Kidney (tissue), 13 donors: ENCODE measurements at regions not wholly inside any gene's neighbourhood (a gene's known extent, or its start where the extent isn't known, plus 50 kb on each side); places are given as distances from the start of the nearest gene placed in this dataset.

ENCODE experiments used
- DNase-seq, 5 donors: peaks; one replicate each; pipeline ENCODE4 v3.0.0-alpha.2; 2013 to 2020
- FAIRE-seq: peaks from 2 replicates; lab custom pipeline; 2012; peaks lifted over from hg19 to GRCh38; lab: Jason Lieb, UNC
- H3K27ac ChIP-seq, 2 donors: one replicate each; pipeline ENCODE4 v1.7.0; 2013; ENCODE audit warnings: low read depth in 2 of 2, low read length in 2 of 2, inconsistent platforms in 1 of 2
- H3K27me3 ChIP-seq: one replicate; pipeline ENCODE4 v1.7.1; 2013; ENCODE audit warnings: low read length, inconsistent platforms; ENCODE audit not compliant: control insufficient read depth, insufficient read depth
- H3K36me3 ChIP-seq, 3 donors: one replicate each; pipeline versions ENCODE4 v1.7.0 to v1.7.1; 2013; ENCODE audit warnings: low read length in 3 of 3, control low read depth in 1 of 3, inconsistent platforms in 1 of 3; ENCODE audit not compliant: insufficient read depth in 3 of 3, control insufficient read depth in 2 of 3
- H3K4me1 ChIP-seq, 3 donors: one replicate each; pipeline versions ENCODE4 v1.7.0 to v1.7.1; 2013; ENCODE audit warnings: low read length in 3 of 3, inconsistent platforms in 1 of 3, low read depth in 1 of 3; ENCODE audit not compliant: control insufficient read depth in 2 of 3, insufficient read depth in 2 of 3
- H3K4me3 ChIP-seq, 3 donors: one replicate each; pipeline versions ENCODE4 v1.7.0 to v1.8.1; 2013; ENCODE audit warnings: low read length in 3 of 3, control low read depth in 1 of 3, inconsistent platforms in 1 of 3
- H3K9ac ChIP-seq, 3 donors: one replicate each; pipeline versions ENCODE4 v1.7.0 to v1.7.1; 2013; ENCODE audit warnings: low read length in 3 of 3, control low read depth in 1 of 3, inconsistent platforms in 1 of 3
- H3K9me3 ChIP-seq, 3 donors: one replicate each; pipeline versions ENCODE4 v1.7.0 to v1.7.1; 2013; ENCODE audit warnings: low read length in 3 of 3, control low read depth in 1 of 3, inconsistent platforms in 1 of 3; ENCODE audit not compliant: control insufficient read depth in 2 of 3, insufficient read depth in 1 of 3
- intact Hi-C: fragments of 100-400 bp; cut with DNase I; formaldehyde crosslinking; loops from one replicate; pipeline ENCODE4 v1.11.1; 2022
- TF ChIP-seq, protein P1 (sequence below): IDR thresholded peaks from 3 replicates; pipeline ENCODE4 v1.5.1; 2012; ENCODE audit warnings: mild to moderate bottlenecking, moderate library complexity, borderline replicate concordance; ENCODE audit not compliant: insufficient read depth; ENCODE audit errors: extremely low read depth
- donor health status: control.
- donor health status: control.
- donor health status: control.
- donor health status: control.
- donor health status: control.
- donor health status: DM: yes; HTN: yes; CAD: no.
- donor health status: Normal renal cell carcinoma (clear cell type).

DNA sequence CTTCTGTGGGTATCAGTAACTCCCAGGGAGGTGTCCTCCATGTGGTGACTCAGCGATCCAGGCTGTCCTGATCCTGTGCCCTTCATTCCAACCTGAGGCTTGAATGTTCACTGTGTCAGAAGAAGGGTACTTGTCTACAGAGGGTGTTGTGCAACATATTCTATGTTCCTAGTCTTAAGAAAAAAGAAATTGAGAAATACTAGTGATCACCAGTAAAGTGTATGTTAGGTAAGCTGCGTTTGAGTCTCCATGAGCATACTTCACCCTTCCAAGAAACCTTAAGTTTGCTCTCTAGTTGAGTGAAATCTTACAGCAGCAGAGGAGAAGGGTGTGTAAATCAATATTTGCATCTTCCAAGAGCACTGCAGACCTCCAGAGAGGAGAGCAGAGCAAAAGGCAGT is 122.2 kb upstream of the SLC24A5 start:
- FAIRE-seq (no peak), DNase-seq (no peak)
- Histone ChIP-seq H3K36me3 (no peaks in the 10 kb centered on the region), H3K27me3 (no peaks in the 10 kb centered on the region), H3K27ac (no peak overlapping the region), H3K4me1 (peaks cover 0 to 3% (median 0%) of the 10 kb centered on the region in 3 donors), H3K9me3 (no peaks in the 10 kb centered on the region), H3K9ac (no peak overlapping the region), H3K4me3 (no peak overlapping the region)
- intact Hi-C loops = loop anchor here (10.0 kb wide), 1 partner anchor 294 kb away; no protein-coding TSS in a partner anchor
- TF ChIP-seq, protein P1, sequence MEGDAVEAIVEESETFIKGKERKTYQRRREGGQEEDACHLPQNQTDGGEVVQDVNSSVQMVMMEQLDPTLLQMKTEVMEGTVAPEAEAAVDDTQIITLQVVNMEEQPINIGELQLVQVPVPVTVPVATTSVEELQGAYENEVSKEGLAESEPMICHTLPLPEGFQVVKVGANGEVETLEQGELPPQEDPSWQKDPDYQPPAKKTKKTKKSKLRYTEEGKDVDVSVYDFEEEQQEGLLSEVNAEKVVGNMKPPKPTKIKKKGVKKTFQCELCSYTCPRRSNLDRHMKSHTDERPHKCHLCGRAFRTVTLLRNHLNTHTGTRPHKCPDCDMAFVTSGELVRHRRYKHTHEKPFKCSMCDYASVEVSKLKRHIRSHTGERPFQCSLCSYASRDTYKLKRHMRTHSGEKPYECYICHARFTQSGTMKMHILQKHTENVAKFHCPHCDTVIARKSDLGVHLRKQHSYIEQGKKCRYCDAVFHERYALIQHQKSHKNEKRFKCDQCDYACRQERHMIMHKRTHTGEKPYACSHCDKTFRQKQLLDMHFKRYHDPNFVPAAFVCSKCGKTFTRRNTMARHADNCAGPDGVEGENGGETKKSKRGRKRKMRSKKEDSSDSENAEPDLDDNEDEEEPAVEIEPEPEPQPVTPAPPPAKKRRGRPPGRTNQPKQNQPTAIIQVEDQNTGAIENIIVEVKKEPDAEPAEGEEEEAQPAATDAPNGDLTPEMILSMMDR = no peak

DNA sequence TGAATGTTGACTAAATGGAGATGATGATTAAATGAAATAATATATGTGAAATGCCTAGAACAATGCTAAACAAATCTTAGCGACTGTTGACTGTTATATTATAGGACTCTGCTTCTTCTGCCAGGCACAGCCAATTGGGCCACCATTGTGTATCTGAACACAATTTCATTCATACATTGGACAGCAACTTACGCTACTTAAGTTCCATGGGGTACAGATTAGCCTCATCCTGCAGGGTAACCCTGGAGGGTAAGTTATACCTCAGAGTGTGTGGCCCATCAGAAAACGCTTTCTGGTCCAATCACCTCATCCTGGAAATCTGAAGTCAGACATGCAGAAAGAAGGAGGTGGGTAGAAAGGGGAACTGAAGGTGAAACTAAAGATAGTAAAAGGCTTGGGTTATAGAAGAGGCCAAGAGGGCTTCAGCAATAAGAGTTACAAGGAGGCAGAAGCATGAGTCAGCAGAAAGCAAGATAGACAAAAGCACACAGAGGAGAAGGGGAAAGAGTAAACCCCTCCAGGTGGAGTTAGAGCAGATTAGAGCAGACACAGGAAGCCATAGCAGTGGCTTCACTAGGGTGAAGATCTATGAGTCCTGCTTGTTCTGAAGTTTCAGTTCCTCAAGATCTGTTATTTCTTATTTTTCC is 119.3 kb upstream of the SLC24A5 start:
- no peak for FAIRE-seq
- H3K27ac ChIP-seq = no peak overlapping the region

DNA sequence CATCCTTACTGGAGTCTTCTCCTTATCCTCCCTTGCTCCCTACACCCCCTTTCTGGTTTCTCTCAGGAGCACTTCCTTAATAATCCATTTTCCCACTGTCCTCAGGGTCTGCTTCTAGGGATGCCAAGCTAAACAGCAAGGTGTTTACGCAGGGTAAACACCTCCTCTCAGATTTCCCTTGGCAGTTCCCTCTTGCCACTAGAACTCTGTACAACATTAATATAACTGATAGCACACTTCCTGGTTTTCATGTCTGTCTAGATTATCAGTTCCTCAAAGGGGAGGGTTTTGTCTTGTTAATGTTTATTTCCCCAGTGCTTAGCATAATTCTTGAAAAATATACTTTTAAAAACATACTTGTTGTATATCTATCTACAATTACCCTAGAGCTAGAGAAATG is 118.0 kb upstream of the SLC24A5 start:
- intact Hi-C loops = no loop called here
- Histone ChIP-seq H3K36me3 (no peaks in the 10 kb centered on the region), H3K4me1 (peaks cover 5 to 12% (median 10%) of the 10 kb centered on the region in 3 donors), H3K27ac (no peak overlapping the region), H3K9ac (no peak overlapping the region), H3K4me3 (no peak overlapping the region), H3K9me3 (no peaks in the 10 kb centered on the region), H3K27me3 (no peaks in the 10 kb centered on the region)
- FAIRE-seq (no peak), DNase-seq (no peak)
- TF ChIP-seq, protein P1 = no peak

More for the DNA sequence above, 119.3 kb upstream of the SLC24A5 start:
- no peaks in the 10 kb centered on the region for H3K9me3 ChIP-seq
- no peaks in the 10 kb centered on the region for H3K36me3 ChIP-seq
- intact Hi-C loops = no loop called here
- TF ChIP-seq, protein P1 = no peak
- H3K4me1 ChIP-seq = peaks cover 5 to 6% (median 5%) of the 10 kb centered on the region in 3 donors
- H3K27me3 ChIP-seq = no peaks in the 10 kb centered on the region
- no peak overlapping the region for H3K9ac ChIP-seq
- no peak for DNase-seq
- no peak overlapping the region for H3K4me3 ChIP-seq
